Neuronal stem cell (in vitro differentiated cells): ENCODE measurements at regions not wholly inside any gene's neighbourhood (a gene's known extent, or its start where the extent isn't known, plus 50 kb on each side); places are given as distances from the start of the nearest gene placed in this dataset. TPM values are rescaled to one million over a fixed set of nuclear protein-coding genes. Genes with fewer than 3 reads are reported as not detected.
A peak's percentile ranks its signal among the peaks of the same experiment; 100 is the strongest.

ENCODE experiments used
- DNase-seq: peaks from one replicate; pipeline ENCODE4 v3.0.0-alpha.2; 2013; ENCODE audit warnings: low spot score
- H2AFZ ChIP-seq: one replicate; pipeline ENCODE4 v1.6.1; 2013; ENCODE audit warnings: mild to moderate bottlenecking, low read length, inconsistent platforms
- H2AK5ac ChIP-seq: 2 replicates; pipeline ENCODE4 v1.6.1; 2013; ENCODE audit warnings: low read depth, mild to moderate bottlenecking, inconsistent platforms, low read length, moderate library complexity, mixed read lengths
- H2BK120ac ChIP-seq: 2 replicates; pipeline ENCODE4 v1.6.1; 2013; ENCODE audit warnings: low read depth, mild to moderate bottlenecking, inconsistent platforms, low read length, moderate library complexity, mixed read lengths
- H2BK12ac ChIP-seq: one replicate; pipeline ENCODE4 v1.6.1; 2013; ENCODE audit warnings: low read length, inconsistent platforms
- H2BK15ac ChIP-seq: 2 replicates; pipeline ENCODE4 v1.6.1; 2013; ENCODE audit warnings: mild to moderate bottlenecking, low read length, inconsistent platforms, mixed read lengths
- H2BK5ac ChIP-seq: one replicate; pipeline ENCODE4 v1.6.1; 2013; ENCODE audit warnings: inconsistent platforms, mild to moderate bottlenecking, low read length, moderate library complexity
- H3K14ac ChIP-seq: one replicate; pipeline ENCODE4 v1.6.1; 2013; ENCODE audit warnings: low read length, inconsistent platforms
- H3K18ac ChIP-seq: 2 replicates; pipeline ENCODE4 v1.6.1; 2013; ENCODE audit warnings: low read length, inconsistent platforms
- H3K23ac ChIP-seq: 2 replicates; pipeline ENCODE4 v1.6.1; 2013; ENCODE audit warnings: low read depth, mild to moderate bottlenecking, mixed read lengths, low read length, inconsistent platforms; ENCODE audit not compliant: poor library complexity
- H3K27ac ChIP-seq: replicated peaks from 3 replicates; pipeline ENCODE4 v1.5.1; 2013; ENCODE audit warnings: low read length, inconsistent platforms
- H3K27me3 ChIP-seq, 3 experiments: 2 replicates each; pipeline ENCODE4 v1.6.1; 2013; ENCODE audit warnings: low read length in 3 of 3, mild to moderate bottlenecking in 2 of 3, inconsistent platforms in 1 of 3, low read depth in 1 of 3, mixed read lengths in 1 of 3, moderate library complexity in 1 of 3; ENCODE audit not compliant: control insufficient read depth in 3 of 3, insufficient read depth in 3 of 3
- H3K36me3 ChIP-seq, 2 donors: replicated peaks in 1 of 2; 2 replicates each; pipeline ENCODE4 v1.6.1; 2013; ENCODE audit warnings: low read length in 2 of 2; ENCODE audit not compliant: control insufficient read depth in 2 of 2, insufficient read depth in 2 of 2
- H3K4ac ChIP-seq: 2 replicates; pipeline ENCODE4 v1.6.1; 2013; ENCODE audit warnings: inconsistent platforms, mild to moderate bottlenecking, low read length, moderate library complexity
- H3K4me1 ChIP-seq, 2 donors: 1 replicate in 1 of 2; 2 replicates in 1 of 2; pipeline ENCODE4 v1.6.1; 2013; ENCODE audit warnings: low read length in 2 of 2, low read depth in 1 of 2; ENCODE audit not compliant: control insufficient read depth in 2 of 2, insufficient read depth in 1 of 2
- H3K4me2 ChIP-seq: one replicate; pipeline ENCODE4 v1.6.1; 2013; ENCODE audit warnings: mild to moderate bottlenecking, low read length, inconsistent platforms; ENCODE audit not compliant: insufficient read depth, poor library complexity, severe bottlenecking
- H3K4me3 ChIP-seq, 2 donors: 2 replicates each; pipeline ENCODE4 v1.5.1; 2013; ENCODE audit warnings: low read length in 2 of 2, mild to moderate bottlenecking in 2 of 2, inconsistent platforms in 1 of 2, moderate library complexity in 1 of 2
- H3K79me1 ChIP-seq: one replicate; pipeline ENCODE4 v1.6.1; 2013; ENCODE audit warnings: low read depth, mild to moderate bottlenecking, inconsistent platforms, low read length, moderate library complexity
- H3K9ac ChIP-seq: one replicate; pipeline ENCODE4 v1.6.1; 2013; ENCODE audit warnings: mild to moderate bottlenecking, low read depth, low read length, inconsistent platforms; ENCODE audit not compliant: poor library complexity
- H3K9me3 ChIP-seq, 2 donors: replicated peaks in 1 of 2; 2 replicates each; pipeline versions ENCODE3 to v1.6.1; 2013; ENCODE audit warnings: low read length in 2 of 2, mild to moderate bottlenecking in 2 of 2, inconsistent platforms in 1 of 2, low read depth in 1 of 2, mixed read lengths in 1 of 2, moderate library complexity in 1 of 2; ENCODE audit not compliant: control insufficient read depth in 2 of 2, insufficient read depth in 1 of 2
- H4K8ac ChIP-seq: one replicate; pipeline ENCODE4 v1.6.1; 2013; ENCODE audit warnings: low read depth, mild to moderate bottlenecking, inconsistent platforms, low read length, moderate library complexity
- H4K91ac ChIP-seq: one replicate; pipeline ENCODE4 v1.6.1; 2013; ENCODE audit warnings: low read length, low read depth, mild to moderate bottlenecking, inconsistent platforms; ENCODE audit not compliant: poor library complexity
- WGBS, 2 donors: extraction: QIAGEN DNeasy Blood & Tissue Kit; methylation state at CpG; one replicate each; pipeline ENCODE4 v1.1.7; 2013; ENCODE audit warnings: missing lambda C conversion rate in 2 of 2, mixed read lengths in 1 of 2; ENCODE audit not compliant: insufficient read length in 2 of 2, insufficient replicate concordance in 1 of 2; ENCODE audit errors: extremely low coverage in 2 of 2; 5-methylcytosine and 5-hydroxymethylcytosine counted together
- small RNA-seq: library from polyadenylated mRNA; stranded (forward); fragments of <200 nt; extraction: miRNeasy Mini kit (QIAGEN cat#:217004); gene quantifications from one replicate; pipeline ENCODE3, GENCODE V24; 2013; ENCODE audit not compliant: insufficient read depth

- Histone ChIP-seq H3K23ac (no peak overlapping the region), H4K8ac (no peak overlapping the region), H2BK5ac (no peak overlapping the region), H3K4me3 (no peak overlapping the region), H3K27ac (no peak overlapping the region), H3K79me1 (no peaks in the 10 kb centered on the region), H3K4me2 (no peak overlapping the region), H2BK15ac (no peak overlapping the region), H3K18ac (no peak overlapping the region), H2BK120ac (no peak overlapping the region), H2BK12ac (no peak overlapping the region), H3K27me3 (no peaks in the 10 kb centered on the region), H2AK5ac (no peak overlapping the region), H2AFZ (peak overlapping the region; percentile 32), H4K91ac (no peak overlapping the region), H3K9me3 (no peaks in the 10 kb centered on the region), H3K9ac (no peak overlapping the region), H3K36me3 (no peaks in the 10 kb centered on the region), H3K4me1 (peaks cover 2 to 3% of the 10 kb centered on the region in 2 donors), H3K14ac (no peak overlapping the region), H3K4ac (no peak overlapping the region)
- no CpG with 5 or more reads among the region's 1 CpG for WGBS, 2 donors
- DNase-seq: no peak
Measured at GRCh38 chr12:41624571-41624970, 436.5 kb downstream of the PDZRN4 start.

Small RNAs in the stretch of these regions (small RNA-seq; reads per million reads assigned to genes)
- gene RNA5SP360: not detected
